ENCODE measurements at regions not wholly inside any gene's neighbourhood (a gene's known extent, or its start where the extent isn't known, plus 50 kb on each side); places are given as distances from the start of the nearest gene placed in this dataset.

GRCh38 chr3:139770577-139770976 lies 92.8 kb upstream of the NMNAT3 start:
- TF ChIP-seq CTCF (IDR thresholded peaks at IDR 0.05), result no peak
- TF ChIP-seq POLR2A (IDR thresholded peaks at IDR 0.05), result no peak

All from adrenal gland (tissue), 5 donors.